ENCODE measurements at regions not wholly inside any gene's neighbourhood (a gene's known extent, or its start where the extent isn't known, plus 50 kb on each side); places are given as distances from the start of the nearest gene placed in this dataset.

- TF ChIP-seq RFXAP (CRISPR knock-in tag; IDR thresholded peaks at IDR 0.05; ENCODE audit: borderline replicate concordance), result peak; percentile 77
- TF ChIP-seq KAT2B (IDR thresholded peaks at IDR 0.05; ENCODE audit: borderline replicate concordance, low read depth, low read length), result no peak
- TF ChIP-seq ZFP41 (CRISPR knock-in tag; IDR thresholded peaks at IDR 0.05; ENCODE audit: borderline replicate concordance), result 0 out of 2 replicates have a peak, but pooled peaks have one; percentile 79
- no peak for TF ChIP-seq ESRRA (CRISPR knock-in tag; IDR thresholded peaks at IDR 0.05; ENCODE audit: low read depth)
- TF ChIP-seq ZNF629 (CRISPR knock-in tag; conservative IDR thresholded peaks at IDR 0.05), result peak; percentile 46; the same call in 1 of the 2 replicates
- TF ChIP-seq ARID4A (CRISPR knock-in tag; IDR thresholded peaks at IDR 0.05; ENCODE audit: borderline replicate concordance), result peak; percentile 51; the same call in 1 of the 2 replicates
- TF ChIP-seq HIC2 (CRISPR knock-in tag; IDR thresholded peaks at IDR 0.05; ENCODE audit: low read depth), result no peak
- TF ChIP-seq SMARCC2 (IDR thresholded peaks at IDR 0.05), result no peak
- TF ChIP-seq GATAD2A (CRISPR knock-in tag; IDR thresholded peaks at IDR 0.05), result peak; percentile 63
- TF ChIP-seq CEBPB (IDR thresholded peaks at IDR 0.05; ENCODE audit: borderline replicate concordance, low read depth, low read length), result no peak
- no peak for TF ChIP-seq FOXC1 (CRISPR knock-in tag; IDR thresholded peaks at IDR 0.05; ENCODE audit: borderline replicate concordance)
- no peak for TF ChIP-seq ZNF530 (CRISPR knock-in tag; IDR thresholded peaks at IDR 0.05; ENCODE audit: low read depth)
- TF ChIP-seq RBFOX2 (IDR thresholded peaks at IDR 0.05; ENCODE audit: low read depth, low read length), result peak; percentile 40; the same call in 1 of the 2 replicates
- no peak for TF ChIP-seq ZNF543 (CRISPR knock-in tag; IDR thresholded peaks at IDR 0.05)
- TF ChIP-seq PAWR (CRISPR knock-in tag; IDR thresholded peaks at IDR 0.05; ENCODE audit: borderline replicate concordance), result no peak
- peak; percentile 59; the same call in 1 of the 2 replicates for TF ChIP-seq ZNF275 (CRISPR knock-in tag; IDR thresholded peaks at IDR 0.05; ENCODE audit: borderline replicate concordance)
- TF ChIP-seq KAT7 (CRISPR knock-in tag; IDR thresholded peaks at IDR 0.05; ENCODE audit: borderline replicate concordance), result 0 out of 2 replicates have a peak, but pooled peaks have one; percentile 41
- TF ChIP-seq CBX1 (IDR thresholded peaks at IDR 0.05; ENCODE audit: low read depth), result peak; percentile 7
- no peak; the same call in 1 of the 2 replicates for TF ChIP-seq TMF1 (CRISPR knock-in tag; IDR thresholded peaks at IDR 0.05; ENCODE audit: low read depth)
- TF ChIP-seq GATA4 (IDR thresholded peaks at IDR 0.05; ENCODE audit: borderline replicate concordance, low read depth), result no peak
- no peak; the same call in 1 of the 2 replicates for TF ChIP-seq SALL2 (CRISPR knock-in tag; IDR thresholded peaks at IDR 0.05)
- TF ChIP-seq HNRNPL (IDR thresholded peaks at IDR 0.05; ENCODE audit: low read depth, low read length), result no peak
- no peak for TF ChIP-seq ZBTB7A (CRISPR knock-in tag; IDR thresholded peaks at IDR 0.05)
- no peak for TF ChIP-seq RFXANK (CRISPR knock-in tag; IDR thresholded peaks at IDR 0.05)
- TF ChIP-seq MYNN (CRISPR knock-in tag; IDR thresholded peaks at IDR 0.05; ENCODE audit: low read depth), result no peak
These were observed 218.2 kb downstream of the OR2B2 start (continued) for GRCh38 chr6:27693766-27694546.

Measured in HepG2 (cell line).